GM18951 (cell line): ENCODE measurements at regions not wholly inside any gene's neighbourhood (a gene's known extent, or its start where the extent isn't known, plus 50 kb on each side); places are given as distances from the start of the nearest gene placed in this dataset.
"Not testable (repeated sequence)": the region's sequence is repeated elsewhere in the genome, so short reads cannot be mapped to it uniquely, and the experiment has no call there.

Experiments used
- POLR2A ChIP-seq: IDR thresholded peaks from 4 replicates; pipeline ENCODE4 v1.6.1; 2011; ENCODE audit warnings: mild to moderate bottlenecking; ENCODE audit not compliant: insufficient read length, insufficient read depth; ENCODE audit errors: extremely low read depth
- in situ Hi-C: fragments of 300-500 bp; cut with MboI; formaldehyde crosslinking; loops from one replicate; pipeline ENCODE4 v1.12.0; 2022; ENCODE audit warnings: low sequenced_read_pairs, mixed read lengths, inconsistent platforms; ENCODE audit not compliant: unreplicated experiment

- TF ChIP-seq POLR2A = no peak
- in situ Hi-C loops = no loop called here
These were observed 115.1 kb upstream of the PCED1B start for GRCh38 chr12:46963977-46964971.

GRCh38 chr12:46965137-46965536 is 114.3 kb upstream of the PCED1B start:
- in situ Hi-C loops = no loop called here
- no peak for TF ChIP-seq POLR2A

- in situ Hi-C loops = no loop called here
- no peak for TF ChIP-seq POLR2A
These were observed 113.5 kb upstream of the PCED1B start for GRCh38 chr12:46965880-46966279.

GRCh38 chr12:46970636-46971035 is 108.8 kb upstream of the PCED1B start:
- TF ChIP-seq POLR2A = no peak
- in situ Hi-C loops = no loop called here

GRCh38 chr12:46973937-46974336 is 105.5 kb upstream of the PCED1B start:
- in situ Hi-C loops = not testable (repeated sequence)

DNA sequence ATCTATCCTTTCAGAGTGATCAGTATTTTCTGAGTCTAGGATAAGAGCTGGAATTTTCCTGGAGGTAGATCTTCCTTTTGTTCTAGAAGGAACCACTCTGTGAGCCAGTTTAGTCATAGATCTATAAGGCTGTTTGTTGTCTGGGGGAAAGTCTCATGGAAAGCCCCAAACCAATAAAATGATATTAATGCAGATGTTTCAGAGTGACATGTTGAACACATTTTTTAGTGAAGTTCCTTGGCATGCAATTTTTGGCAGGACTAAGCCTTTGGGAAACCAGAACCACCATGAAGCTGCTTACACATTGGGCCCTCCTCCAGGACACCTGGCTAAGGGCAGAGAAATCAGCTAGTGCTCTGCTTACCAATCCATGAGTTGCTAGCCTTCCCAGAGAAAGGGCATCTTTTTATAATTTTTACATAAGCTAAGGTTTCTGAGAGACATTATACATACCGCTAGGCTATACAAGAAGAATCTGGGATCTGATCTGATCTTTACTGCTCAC is 101.5 kb upstream of the PCED1B start:
- TF ChIP-seq POLR2A = no peak
- in situ Hi-C loops = no loop called here

- no peak for TF ChIP-seq POLR2A
- in situ Hi-C loops = no loop called here
These were observed 97.8 kb upstream of the PCED1B start for GRCh38 chr12:46981622-46982021.

GRCh38 chr12:46982629-46983392 is 96.6 kb upstream of the PCED1B start:
- in situ Hi-C loops = no loop called here
- TF ChIP-seq POLR2A = no peak

DNA sequence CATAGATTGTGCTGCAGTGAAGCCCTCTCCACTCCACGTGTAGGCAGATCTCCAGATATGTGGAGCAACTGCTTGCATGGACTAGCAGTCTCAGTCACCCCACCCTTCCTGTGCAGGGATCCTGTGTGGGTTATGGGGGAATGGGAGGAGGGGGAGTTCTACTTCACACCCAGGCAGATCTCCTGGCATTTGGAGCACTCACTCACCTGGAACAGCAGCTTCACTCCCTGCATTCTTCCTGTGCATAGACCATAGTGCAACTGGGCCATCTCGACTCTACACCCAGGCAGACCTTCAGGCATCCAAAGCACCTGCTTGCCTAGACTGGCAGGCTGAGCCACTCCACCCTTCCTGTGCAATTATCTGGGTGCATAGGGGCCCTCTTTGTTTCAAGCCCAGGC is 96.0 kb upstream of the PCED1B start:
- in situ Hi-C loops = no loop called here
- TF ChIP-seq POLR2A = no peak

- TF ChIP-seq POLR2A = no peak
- in situ Hi-C loops = no loop called here
These were observed 95.2 kb upstream of the PCED1B start for GRCh38 chr12:46983959-46984841.

DNA sequence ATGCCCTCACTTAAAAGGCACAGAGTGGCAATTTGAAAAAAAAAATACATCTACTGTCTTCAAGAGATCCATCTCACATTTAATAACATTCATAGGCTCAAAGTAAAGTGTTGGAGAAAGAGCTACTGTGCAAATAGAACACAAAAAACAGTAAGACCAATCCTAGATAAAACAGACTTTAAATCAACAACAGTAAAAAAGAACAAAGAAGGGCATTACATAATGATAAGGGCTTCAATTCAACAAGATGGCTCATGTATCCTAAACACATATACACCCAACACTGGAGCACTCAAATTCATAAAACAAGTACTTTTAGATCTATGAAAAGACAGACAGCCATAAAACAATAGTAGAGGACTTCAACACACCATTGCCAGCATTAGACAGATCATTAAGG is 93.6 kb upstream of the PCED1B start:
- in situ Hi-C loops = no loop called here
- no peak for TF ChIP-seq POLR2A

DNA sequence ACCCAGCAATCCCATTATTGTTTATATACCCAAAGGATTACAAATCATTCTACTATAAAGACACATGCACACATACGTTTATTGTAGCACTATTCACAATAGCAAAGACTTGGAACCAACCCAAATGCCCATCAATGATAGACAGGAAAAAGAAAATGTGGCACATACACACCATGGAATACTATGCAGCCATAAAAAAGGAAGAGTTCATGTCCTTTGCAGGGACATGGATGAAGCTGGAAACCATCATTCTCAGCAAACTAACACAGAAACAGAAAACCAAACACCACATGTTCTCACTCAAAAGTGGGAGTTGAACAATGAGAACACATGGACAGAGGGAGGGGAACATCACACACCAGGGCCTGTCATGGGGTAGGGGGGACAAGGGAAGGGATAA is 91.3 kb upstream of the PCED1B start:
- in situ Hi-C loops = not testable (repeated sequence)

- no peak for TF ChIP-seq POLR2A
These were observed 89.2 kb upstream of the PCED1B start for GRCh38 chr12:46990211-46990610.

GRCh38 chr12:46992051-46992450 is 87.4 kb upstream of the PCED1B start:
- in situ Hi-C loops = not testable (repeated sequence)

More at GRCh38 chr12:46990211-46990610, 89.2 kb upstream of the PCED1B start:
- in situ Hi-C loops = no loop called here
